Left ventricle myocardium inferior (tissue), 1 donor: ENCODE measurements at regions not wholly inside any gene's neighbourhood (a gene's known extent, or its start where the extent isn't known, plus 50 kb on each side); places are given as distances from the start of the nearest gene placed in this dataset.
A peak's percentile ranks its signal among the peaks of the same experiment; 100 is the strongest.

Source experiments
- DNase-seq: peaks from one replicate; pipeline ENCODE4 v3.0.0-alpha.2; 2020
- H3K27ac ChIP-seq: fragments of 200-600 bp; replicated peaks from 2 replicates; pipeline ENCODE4 v1.8.0; 2021
- H3K27me3 ChIP-seq: fragments of 200-600 bp; 2 replicates; pipeline ENCODE4 v1.8.0; 2021; ENCODE audit warnings: low read depth
- H3K36me3 ChIP-seq: fragments of 200-600 bp; 2 replicates; pipeline ENCODE4 v1.8.0; 2021
- H3K4me1 ChIP-seq: fragments of 200-600 bp; 2 replicates; pipeline ENCODE4 v1.8.0; 2021
- H3K4me3 ChIP-seq: fragments of 200-600 bp; 2 replicates; pipeline ENCODE4 v1.8.0; 2021; ENCODE audit warnings: mild to moderate bottlenecking, moderate library complexity
- H3K9me3 ChIP-seq: fragments of 200-600 bp; replicated peaks from 2 replicates; pipeline ENCODE4 v1.8.0; 2021
- CTCF ChIP-seq: fragments of 200-600 bp; IDR thresholded peaks from 2 replicates; pipeline ENCODE4 v1.8.0; 2021; ENCODE audit warnings: antibody characterized with exemption, mild to moderate bottlenecking, borderline replicate concordance
- intact Hi-C: fragments of 100-400 bp; cut with micrococcal nuclease; formaldehyde crosslinking; loops from one replicate; pipeline ENCODE4 v1.11.0; 2022
- donor health status: DM: no; HTN: yes; CAD: no; lungs with severe emphysema.

GRCh38 chr4:138405934-138406567, 163.9 kb upstream of the SLC7A11 start:
- no peaks in the 10 kb centered on the region for H3K27me3 ChIP-seq
- no peaks in the 10 kb centered on the region for H3K9me3 ChIP-seq
- TF ChIP-seq CTCF = no peak
- intact Hi-C loops = no loop called here
- no peak overlapping the region for H3K4me3 ChIP-seq
- H3K36me3 ChIP-seq = no peaks in the 10 kb centered on the region
- DNase-seq = no peak
- H3K4me1 ChIP-seq = peaks cover 25% of the 10 kb centered on the region
- H3K27ac ChIP-seq = no peak overlapping the region

- H3K36me3 ChIP-seq = no peaks in the 10 kb centered on the region
- H3K9me3 ChIP-seq = no peaks in the 10 kb centered on the region
- TF ChIP-seq CTCF = no peak
- H3K27ac ChIP-seq = no peak overlapping the region
- peaks cover 29% of the 10 kb centered on the region for H3K4me1 ChIP-seq
- no peak overlapping the region for H3K4me3 ChIP-seq
- no peak for DNase-seq
- no peaks in the 10 kb centered on the region for H3K27me3 ChIP-seq
- intact Hi-C loops = no loop called here
Measured at GRCh38 chr4:138405466-138405891, 163.3 kb upstream of the SLC7A11 start.

- intact Hi-C loops = no loop called here
- no peaks in the 10 kb centered on the region for H3K9me3 ChIP-seq
- H3K27me3 ChIP-seq = no peaks in the 10 kb centered on the region
- no peak overlapping the region for H3K4me3 ChIP-seq
- H3K27ac ChIP-seq = no peak overlapping the region
- no peaks in the 10 kb centered on the region for H3K36me3 ChIP-seq
- H3K4me1 ChIP-seq = peaks cover 36% of the 10 kb centered on the region
- TF ChIP-seq CTCF = no peak
- DNase-seq = no peak
Measured at GRCh38 chr4:138404801-138405200, 162.7 kb upstream of the SLC7A11 start.

- Histone ChIP-seq H3K4me1 (peaks cover 42% of the 10 kb centered on the region), H3K27me3 (no peaks in the 10 kb centered on the region), H3K36me3 (no peaks in the 10 kb centered on the region), H3K27ac (no peak overlapping the region), H3K9me3 (no peaks in the 10 kb centered on the region), H3K4me3 (no peak overlapping the region)
- intact Hi-C loops = no loop called here
- DNase-seq = no peak
- no peak for TF ChIP-seq CTCF
Measured at GRCh38 chr4:138404251-138404650, 162.1 kb upstream of the SLC7A11 start.

- no peaks in the 10 kb centered on the region for H3K9me3 ChIP-seq
- H3K4me3 ChIP-seq = no peak overlapping the region
- peak overlapping the region; percentile 83 for H3K27ac ChIP-seq
- no peak for TF ChIP-seq CTCF
- H3K27me3 ChIP-seq = no peaks in the 10 kb centered on the region
- peak; percentile 39 for DNase-seq
- intact Hi-C loops = no loop called here
- no peaks in the 10 kb centered on the region for H3K36me3 ChIP-seq
- peaks cover 44% of the 10 kb centered on the region for H3K4me1 ChIP-seq
Measured at GRCh38 chr4:138401334-138401733, 159.2 kb upstream of the SLC7A11 start.
